ENCODE measurements at regions not wholly inside any gene's neighbourhood (a gene's known extent, or its start where the extent isn't known, plus 50 kb on each side); places are given as distances from the start of the nearest gene placed in this dataset.

DNA sequence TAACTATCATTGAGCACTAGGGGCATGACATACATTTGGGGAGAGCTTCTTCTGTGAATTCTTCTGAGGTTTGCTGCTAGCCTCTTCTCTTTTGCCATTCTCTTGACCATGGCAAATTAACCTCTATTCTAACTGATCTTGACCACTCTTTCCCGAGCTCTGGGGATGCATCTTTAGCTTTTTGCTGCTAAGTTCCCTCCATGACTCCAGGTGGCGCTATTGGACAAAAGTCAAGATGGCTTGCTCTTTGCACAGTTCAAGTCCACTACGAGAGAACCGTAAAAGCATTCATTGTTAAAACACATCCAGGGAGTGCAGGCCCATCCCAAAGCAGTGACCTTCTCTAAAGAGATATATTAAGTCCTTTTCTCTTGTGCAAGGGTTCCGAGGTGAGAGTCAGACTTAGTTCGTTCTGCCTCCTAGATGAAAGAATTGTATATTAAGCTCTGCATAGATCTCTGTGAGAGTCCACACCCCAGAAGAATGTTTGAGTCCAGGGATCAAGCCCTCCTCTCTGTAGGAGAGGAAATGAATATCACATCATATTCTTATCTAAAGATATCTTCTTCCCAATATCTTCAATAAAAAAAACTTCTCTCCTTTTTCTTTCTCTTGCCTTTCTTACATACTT is 1152.9 kb upstream of the CDH6 start:
- H3K4me3 ChIP-seq (ENCODE audit: control insufficient read depth, low read depth, low read length) = no peak overlapping the region
- DNase-seq (ENCODE audit: low read depth) = no peak
- TF ChIP-seq, protein P1, sequence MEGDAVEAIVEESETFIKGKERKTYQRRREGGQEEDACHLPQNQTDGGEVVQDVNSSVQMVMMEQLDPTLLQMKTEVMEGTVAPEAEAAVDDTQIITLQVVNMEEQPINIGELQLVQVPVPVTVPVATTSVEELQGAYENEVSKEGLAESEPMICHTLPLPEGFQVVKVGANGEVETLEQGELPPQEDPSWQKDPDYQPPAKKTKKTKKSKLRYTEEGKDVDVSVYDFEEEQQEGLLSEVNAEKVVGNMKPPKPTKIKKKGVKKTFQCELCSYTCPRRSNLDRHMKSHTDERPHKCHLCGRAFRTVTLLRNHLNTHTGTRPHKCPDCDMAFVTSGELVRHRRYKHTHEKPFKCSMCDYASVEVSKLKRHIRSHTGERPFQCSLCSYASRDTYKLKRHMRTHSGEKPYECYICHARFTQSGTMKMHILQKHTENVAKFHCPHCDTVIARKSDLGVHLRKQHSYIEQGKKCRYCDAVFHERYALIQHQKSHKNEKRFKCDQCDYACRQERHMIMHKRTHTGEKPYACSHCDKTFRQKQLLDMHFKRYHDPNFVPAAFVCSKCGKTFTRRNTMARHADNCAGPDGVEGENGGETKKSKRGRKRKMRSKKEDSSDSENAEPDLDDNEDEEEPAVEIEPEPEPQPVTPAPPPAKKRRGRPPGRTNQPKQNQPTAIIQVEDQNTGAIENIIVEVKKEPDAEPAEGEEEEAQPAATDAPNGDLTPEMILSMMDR (IDR thresholded peaks at IDR 0.05; ENCODE audit: control insufficient read depth, insufficient read depth, low read depth, low read length, missing control alignments) = peak; percentile 40

DNA sequence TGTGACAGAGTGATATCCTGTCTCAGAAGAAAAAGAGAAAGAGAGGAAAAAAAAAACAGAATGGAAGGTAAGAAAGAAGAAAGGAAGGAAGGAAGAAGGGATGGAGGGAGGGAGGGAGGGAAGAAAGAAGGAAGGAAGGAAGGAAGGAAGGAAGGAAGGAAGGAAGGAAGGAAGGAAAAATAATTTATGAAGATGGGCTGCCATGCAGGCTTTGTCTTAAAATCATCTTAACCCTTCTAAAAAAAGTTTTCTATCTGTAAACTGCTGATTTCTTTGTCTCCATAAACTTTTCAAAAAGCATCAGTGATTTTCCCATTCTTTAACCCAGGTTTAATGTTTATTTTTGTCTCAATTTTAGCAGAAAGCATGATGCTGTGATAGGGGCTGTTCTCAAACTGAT is 1154.1 kb upstream of the CDH6 start:
- H3K4me3 ChIP-seq (ENCODE audit: control insufficient read depth, low read depth, low read length) = no peak overlapping the region
- TF ChIP-seq, protein P1 (IDR thresholded peaks at IDR 0.05; ENCODE audit: control insufficient read depth, insufficient read depth, low read depth, low read length, missing control alignments) = no peak
- no peak for DNase-seq (ENCODE audit: low read depth)

DNA sequence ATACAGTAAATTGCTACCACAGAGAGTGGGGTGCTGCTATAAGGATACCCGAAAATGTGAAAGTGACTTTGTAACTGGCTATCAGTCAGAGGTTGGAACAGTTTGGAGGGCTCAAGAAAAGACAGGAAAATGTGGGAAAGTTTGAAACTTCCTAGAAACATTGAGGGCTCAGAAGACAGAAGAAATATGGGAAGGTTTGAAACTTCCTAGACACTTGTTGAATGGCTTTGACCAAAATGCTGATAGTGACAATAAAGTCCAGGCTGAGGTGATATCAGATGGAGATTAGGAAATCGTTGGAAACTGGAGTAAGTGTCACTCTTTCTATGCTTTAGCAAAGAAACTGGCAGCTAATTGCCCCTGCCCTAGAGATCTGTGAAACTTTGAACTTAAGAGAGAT is 1158.6 kb upstream of the CDH6 start:
- no peak overlapping the region for H3K4me3 ChIP-seq (ENCODE audit: control insufficient read depth, low read depth, low read length)
- no peak for DNase-seq (ENCODE audit: low read depth)
- TF ChIP-seq, protein P1 (IDR thresholded peaks at IDR 0.05; ENCODE audit: control insufficient read depth, insufficient read depth, low read depth, low read length, missing control alignments) = no peak

DNA sequence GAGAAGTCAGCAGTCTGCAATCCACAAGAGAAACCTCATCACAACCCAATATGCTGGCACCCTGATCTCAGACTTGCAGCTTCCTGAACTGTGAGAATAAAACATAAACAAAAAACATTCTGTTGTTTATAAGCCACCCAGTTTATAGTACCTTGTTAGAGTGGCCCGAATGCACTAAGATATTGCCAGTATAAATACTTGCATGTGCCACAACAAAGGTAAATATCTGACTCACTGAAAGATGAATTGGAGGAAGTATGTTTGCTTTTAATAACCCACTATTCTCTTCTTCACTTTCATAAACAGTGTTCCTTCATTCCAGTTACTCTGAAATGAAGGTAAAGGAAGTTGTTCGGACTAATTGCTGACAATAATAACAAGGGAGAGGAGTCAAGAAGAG is 1163.4 kb upstream of the CDH6 start:
- H3K4me3 ChIP-seq (ENCODE audit: control insufficient read depth, low read depth, low read length) = no peak overlapping the region
- TF ChIP-seq, protein P1 (IDR thresholded peaks at IDR 0.05; ENCODE audit: control insufficient read depth, insufficient read depth, low read depth, low read length, missing control alignments) = no peak
- no peak for DNase-seq (ENCODE audit: low read depth)

DNA sequence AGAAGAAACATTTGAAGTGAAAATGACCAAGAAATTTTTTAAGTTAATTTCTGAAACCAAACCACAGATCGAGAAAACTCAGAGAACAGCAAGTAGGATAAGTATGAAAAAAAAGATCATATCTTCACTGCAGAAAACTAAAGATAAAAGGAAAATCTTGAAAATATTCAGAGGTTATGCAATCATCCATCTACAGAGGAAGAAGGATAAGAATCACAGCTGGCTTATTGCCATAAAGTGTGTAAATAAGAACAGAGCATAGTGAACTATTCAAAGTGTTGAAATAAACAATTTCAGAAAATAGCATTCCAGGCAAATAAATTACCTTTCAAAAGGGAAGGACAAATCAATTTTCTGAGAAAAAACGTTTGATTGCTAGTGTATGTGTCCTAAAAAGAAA is 1191.7 kb upstream of the CDH6 start:
- no peak overlapping the region for H3K4me3 ChIP-seq (ENCODE audit: control insufficient read depth, low read depth, low read length)
- no peak for DNase-seq (ENCODE audit: low read depth)
- TF ChIP-seq, protein P1 (IDR thresholded peaks at IDR 0.05; ENCODE audit: control insufficient read depth, insufficient read depth, low read depth, low read length, missing control alignments) = no peak

DNA sequence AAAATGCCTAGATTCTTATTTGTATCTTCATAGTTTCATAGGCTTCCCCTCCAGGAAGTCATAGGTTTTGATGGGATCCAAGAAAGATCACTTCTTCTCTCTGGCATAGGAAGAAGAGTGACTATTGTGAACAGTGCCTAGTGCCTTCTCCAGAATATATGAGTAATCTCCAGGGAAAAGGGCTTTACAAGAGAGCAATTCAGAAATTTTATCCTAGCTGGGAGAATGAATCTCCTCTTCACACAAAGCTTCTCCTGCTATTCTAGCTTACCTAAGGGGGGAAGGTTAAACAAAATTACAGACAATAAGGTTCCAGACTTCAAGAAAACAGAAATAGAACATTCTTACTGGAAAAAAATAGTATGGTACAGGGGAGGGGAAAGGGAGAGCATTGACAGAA is 1193.3 kb upstream of the CDH6 start:
- no peak for DNase-seq (ENCODE audit: low read depth)
- TF ChIP-seq, protein P1 (IDR thresholded peaks at IDR 0.05; ENCODE audit: control insufficient read depth, insufficient read depth, low read depth, low read length, missing control alignments) = no peak
- no peak overlapping the region for H3K4me3 ChIP-seq (ENCODE audit: control insufficient read depth, low read depth, low read length)

DNA sequence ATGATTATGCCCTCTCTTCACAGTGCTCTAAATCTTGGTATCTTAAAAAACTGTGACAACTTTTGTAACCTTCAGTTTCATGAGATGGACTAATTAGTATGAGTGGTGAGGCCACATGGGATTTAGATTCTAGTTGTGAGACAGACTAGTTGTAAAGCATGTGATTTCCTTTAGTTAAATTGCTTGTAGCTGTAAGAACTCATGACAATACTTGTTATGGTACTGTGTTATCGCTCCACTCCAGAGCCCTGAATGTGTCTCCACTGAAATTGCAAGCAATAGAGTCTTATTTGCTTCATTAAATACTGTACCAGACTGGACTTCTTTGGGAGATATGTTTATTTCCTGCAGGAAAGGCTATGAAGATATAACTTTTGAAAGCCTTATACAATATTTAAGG is 1198.3 kb upstream of the CDH6 start:
- TF ChIP-seq, protein P1 (IDR thresholded peaks at IDR 0.05; ENCODE audit: control insufficient read depth, insufficient read depth, low read depth, low read length, missing control alignments) = no peak
- DNase-seq (ENCODE audit: low read depth) = no peak
- no peak overlapping the region for H3K4me3 ChIP-seq (ENCODE audit: control insufficient read depth, low read depth, low read length)

Measured in AG09309 (cell line).